K562 (cell line): ENCODE measurements at regions not wholly inside any gene's neighbourhood (a gene's known extent, or its start where the extent isn't known, plus 50 kb on each side); places are given as distances from the start of the nearest gene placed in this dataset.

Experiments
- CHD2 ChIP-seq: IDR thresholded peaks from 2 replicates; pipeline ENCODE4 v1.6.1; 2011; ENCODE audit warnings: low read depth, low read length
- DNMT1 ChIP-seq: fragments of 450-650 bp; IDR thresholded peaks from 2 replicates; pipeline ENCODE4 v1.6.1; 2016; ENCODE audit warnings: antibody characterized with exemption, mild to moderate bottlenecking
- ESRRB ChIP-seq: fragments of 250-450 bp; sonication (Bioruptor Pico); IDR thresholded peaks from 2 replicates; pipeline ENCODE4 v1.5.0; 2020; ENCODE audit warnings: mild to moderate bottlenecking, moderate library complexity, borderline replicate concordance
- ETV6 ChIP-seq, 3 experiments: fragments of 150-350 bp in 1 of 3; sonication (generic) in 1 of 3; formaldehyde crosslinking in 1 of 3; IDR thresholded peaks; 2 replicates each; pipeline versions ENCODE4 v1.6.1 to v1.8.0; 2014 to 2022; ENCODE audit warnings: borderline replicate concordance in 2 of 3, low read depth in 2 of 3, antibody characterized with exemption in 1 of 3, low read length in 1 of 3, mild to moderate bottlenecking in 1 of 3, missing genetic modification reagents in 1 of 3
- FOXP1 ChIP-seq: sonication (generic); formaldehyde crosslinking; IDR thresholded peaks from 2 replicates; pipeline ENCODE4 v1.8.0; 2022; ENCODE audit warnings: mild to moderate bottlenecking, missing genetic modification reagents
- HSF4 ChIP-seq: fragments of 250-450 bp; sonication (Bioruptor Pico); IDR thresholded peaks from 2 replicates; pipeline ENCODE4 v2.1.2; 2022; ENCODE audit warnings: mild to moderate bottlenecking, moderate library complexity, borderline replicate concordance
- L3MBTL2 ChIP-seq: fragments of 450-650 bp; IDR thresholded peaks from 2 replicates; pipeline ENCODE4 v1.6.1; 2016; ENCODE audit warnings: mild to moderate bottlenecking, moderate library complexity
- MECOM ChIP-seq: fragments of 250-450 bp; sonication (Bioruptor Pico); IDR thresholded peaks from 2 replicates; pipeline ENCODE4 v1.8.0; 2022; ENCODE audit warnings: inconsistent platforms
- POLR3A ChIP-seq: IDR thresholded peaks from 2 replicates; pipeline ENCODE4 v1.6.1; 2011; ENCODE audit warnings: borderline replicate concordance, mild to moderate bottlenecking, moderate library complexity; ENCODE audit not compliant: insufficient read length, insufficient read depth; ENCODE audit errors: extremely low read depth
- RBM17 ChIP-seq: fragments of 200-400 bp; formaldehyde crosslinking; IDR thresholded peaks from 2 replicates; pipeline ENCODE4 v1.6.1; 2017; ENCODE audit warnings: low read depth, mild to moderate bottlenecking, low read length, borderline replicate concordance
- RFX1 ChIP-seq: fragments of 450-650 bp; IDR thresholded peaks from 2 replicates; pipeline ENCODE4 v1.6.1; 2016; ENCODE audit warnings: mild to moderate bottlenecking, moderate library complexity
- RUNX1 ChIP-seq: sonication (generic); IDR thresholded peaks from 2 replicates; pipeline ENCODE4 v1.6.1; 2016; ENCODE audit warnings: antibody characterized with exemption, low read depth
- SLC30A9 ChIP-seq: fragments of 250-450 bp; sonication (Bioruptor Pico); IDR thresholded peaks from 2 replicates; pipeline ENCODE4 v1.8.0; 2022; ENCODE audit warnings: mild to moderate bottlenecking, moderate library complexity
- SMARCE1 ChIP-seq: fragments of 450-650 bp; IDR thresholded peaks from 2 replicates; pipeline ENCODE4 v1.7.1; 2016; ENCODE audit warnings: mild to moderate bottlenecking
- SOX6 ChIP-seq: fragments of 450-650 bp; IDR thresholded peaks from 2 replicates; pipeline ENCODE4 v1.6.1; 2014; ENCODE audit warnings: mild to moderate bottlenecking
- SPI1 ChIP-seq: IDR thresholded peaks from 2 replicates; pipeline ENCODE4 v1.6.1; 2011; ENCODE audit warnings: low read depth, low read length, control low read depth, borderline replicate concordance
- TARDBP ChIP-seq: fragments of 450-650 bp; IDR thresholded peaks from 2 replicates; pipeline ENCODE4 v1.6.1; 2016
- WHSC1 ChIP-seq: IDR thresholded peaks from one replicate; pipeline ENCODE4 v1.6.1; 2012; ENCODE audit warnings: low read length, control low read depth, inconsistent platforms
- ZNF124 ChIP-seq: sonication (generic); formaldehyde crosslinking; IDR thresholded peaks from 2 replicates; pipeline ENCODE4 v1.8.1; 2022; ENCODE audit warnings: missing genetic modification reagents
- ZNF408 ChIP-seq: fragments of 250-450 bp; sonication (Bioruptor Pico); IDR thresholded peaks from 2 replicates; pipeline ENCODE4 v1.4.0; 2020; ENCODE audit warnings: low read depth, mild to moderate bottlenecking, moderate library complexity
- TF ChIP-seq, protein P1 (sequence below): sonication (generic); formaldehyde crosslinking; IDR thresholded peaks from 2 replicates; pipeline ENCODE4 v1.8.1; 2023; ENCODE audit warnings: missing genetic modification reagents, mild to moderate bottlenecking, borderline replicate concordance
- TF ChIP-seq, protein P2 (sequence below): sonication (generic); formaldehyde crosslinking; IDR thresholded peaks from 2 replicates; pipeline ENCODE4 v1.8.1; 2023; ENCODE audit warnings: mild to moderate bottlenecking, missing genetic modification reagents

DNA sequence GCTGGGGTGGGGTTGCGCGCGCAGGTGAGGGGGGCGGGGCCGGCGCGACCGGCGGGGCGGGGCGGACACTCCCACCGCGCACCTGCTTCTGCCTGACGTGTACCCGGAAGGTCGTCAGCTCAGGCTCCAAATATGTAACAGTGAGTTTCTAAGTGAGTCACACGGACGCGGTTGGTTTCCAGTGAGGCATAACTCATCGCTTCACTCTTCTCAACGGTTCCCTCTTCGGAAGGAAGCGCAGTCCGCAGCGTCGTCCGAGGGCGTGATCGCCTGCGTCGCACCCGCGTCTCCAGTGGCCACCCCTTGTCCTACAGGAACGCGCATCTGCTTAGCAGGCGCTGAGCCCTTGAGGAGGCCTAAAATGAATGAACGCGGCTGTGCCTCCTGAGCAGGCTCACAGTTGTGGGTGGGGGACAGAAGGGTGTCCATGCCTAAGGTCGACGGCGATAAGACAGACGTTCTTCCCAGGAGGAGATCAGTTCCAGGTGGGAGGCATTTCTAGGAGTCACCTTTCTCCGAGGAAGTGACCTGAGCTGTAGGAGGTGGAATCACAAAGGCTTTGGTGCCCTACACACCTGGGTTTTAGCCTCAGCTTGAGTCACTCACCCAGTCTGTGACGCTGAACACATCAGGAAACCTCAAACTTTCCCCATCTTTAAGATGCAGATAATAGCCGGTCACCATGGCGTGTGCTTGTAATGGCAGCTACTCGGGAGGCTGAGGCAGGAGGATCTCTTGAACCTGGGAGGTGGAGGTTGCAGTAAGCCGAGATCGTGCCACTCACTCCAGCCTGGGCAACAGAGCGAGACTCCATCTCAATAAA lies 50.9 kb upstream of the EZR start (continued):
- TF ChIP-seq, protein P1, sequence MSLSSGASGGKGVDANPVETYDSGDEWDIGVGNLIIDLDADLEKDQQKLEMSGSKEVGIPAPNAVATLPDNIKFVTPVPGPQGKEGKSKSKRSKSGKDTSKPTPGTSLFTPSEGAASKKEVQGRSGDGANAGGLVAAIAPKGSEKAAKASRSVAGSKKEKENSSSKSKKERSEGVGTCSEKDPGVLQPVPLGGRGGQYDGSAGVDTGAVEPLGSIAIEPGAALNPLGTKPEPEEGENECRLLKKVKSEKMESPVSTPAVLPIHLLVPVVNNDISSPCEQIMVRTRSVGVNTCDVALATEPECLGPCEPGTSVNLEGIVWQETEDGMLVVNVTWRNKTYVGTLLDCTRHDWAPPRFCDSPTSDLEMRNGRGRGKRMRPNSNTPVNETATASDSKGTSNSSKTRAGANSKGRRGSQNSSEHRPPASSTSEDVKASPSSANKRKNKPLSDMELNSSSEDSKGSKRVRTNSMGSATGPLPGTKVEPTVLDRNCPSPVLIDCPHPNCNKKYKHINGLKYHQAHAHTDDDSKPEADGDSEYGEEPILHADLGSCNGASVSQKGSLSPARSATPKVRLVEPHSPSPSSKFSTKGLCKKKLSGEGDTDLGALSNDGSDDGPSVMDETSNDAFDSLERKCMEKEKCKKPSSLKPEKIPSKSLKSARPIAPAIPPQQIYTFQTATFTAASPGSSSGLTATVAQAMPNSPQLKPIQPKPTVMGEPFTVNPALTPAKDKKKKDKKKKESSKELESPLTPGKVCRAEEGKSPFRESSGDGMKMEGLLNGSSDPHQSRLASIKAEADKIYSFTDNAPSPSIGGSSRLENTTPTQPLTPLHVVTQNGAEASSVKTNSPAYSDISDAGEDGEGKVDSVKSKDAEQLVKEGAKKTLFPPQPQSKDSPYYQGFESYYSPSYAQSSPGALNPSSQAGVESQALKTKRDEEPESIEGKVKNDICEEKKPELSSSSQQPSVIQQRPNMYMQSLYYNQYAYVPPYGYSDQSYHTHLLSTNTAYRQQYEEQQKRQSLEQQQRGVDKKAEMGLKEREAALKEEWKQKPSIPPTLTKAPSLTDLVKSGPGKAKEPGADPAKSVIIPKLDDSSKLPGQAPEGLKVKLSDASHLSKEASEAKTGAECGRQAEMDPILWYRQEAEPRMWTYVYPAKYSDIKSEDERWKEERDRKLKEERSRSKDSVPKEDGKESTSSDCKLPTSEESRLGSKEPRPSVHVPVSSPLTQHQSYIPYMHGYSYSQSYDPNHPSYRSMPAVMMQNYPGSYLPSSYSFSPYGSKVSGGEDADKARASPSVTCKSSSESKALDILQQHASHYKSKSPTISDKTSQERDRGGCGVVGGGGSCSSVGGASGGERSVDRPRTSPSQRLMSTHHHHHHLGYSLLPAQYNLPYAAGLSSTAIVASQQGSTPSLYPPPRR (CRISPR knock-in tag): peak; percentile 92; the same call in 1 of the 2 replicates
- TF ChIP-seq ZNF408 (CRISPR knock-in tag) (no peak), L3MBTL2 (peak; percentile 97), RBM17 (no peak), MECOM (CRISPR knock-in tag) (no peak), POLR3A (no peak), TARDBP (peak; percentile 74), RUNX1 (peak; percentile 53; the same call in 1 of the 2 replicates), RFX1 (peak; percentile 61), CHD2 (no peak), FOXP1 (CRISPR knock-in tag) (peak; percentile 97; the same call in 1 of the 2 replicates), SMARCE1 (peak; percentile 58; the same call in 1 of the 2 replicates), SLC30A9 (CRISPR knock-in tag) (no peak), ESRRB (no peak), HSF4 (CRISPR knock-in tag) (no peak), WHSC1 (no peak), ZNF124 (CRISPR knock-in tag) (no peak), SOX6 (peak; percentile 68), ETV6 (IDR thresholded peaks at IDR 0.05; ENCODE audit: borderline replicate concordance in 1 of 2, low read depth in 2 of 2, low read length in 1 of 2) (peak in 1 of 2 experiments; percentile 27; a peak in 1 of 4 replicates), ETV6 (CRISPR knock-in tag; IDR thresholded peaks at IDR 0.05; ENCODE audit: borderline replicate concordance) (peak; percentile 94; the same call in 1 of the 2 replicates), DNMT1 (peak; percentile 68; the same call in 1 of the 2 replicates), SPI1 (peak; percentile 68)
- TF ChIP-seq, protein P2, sequence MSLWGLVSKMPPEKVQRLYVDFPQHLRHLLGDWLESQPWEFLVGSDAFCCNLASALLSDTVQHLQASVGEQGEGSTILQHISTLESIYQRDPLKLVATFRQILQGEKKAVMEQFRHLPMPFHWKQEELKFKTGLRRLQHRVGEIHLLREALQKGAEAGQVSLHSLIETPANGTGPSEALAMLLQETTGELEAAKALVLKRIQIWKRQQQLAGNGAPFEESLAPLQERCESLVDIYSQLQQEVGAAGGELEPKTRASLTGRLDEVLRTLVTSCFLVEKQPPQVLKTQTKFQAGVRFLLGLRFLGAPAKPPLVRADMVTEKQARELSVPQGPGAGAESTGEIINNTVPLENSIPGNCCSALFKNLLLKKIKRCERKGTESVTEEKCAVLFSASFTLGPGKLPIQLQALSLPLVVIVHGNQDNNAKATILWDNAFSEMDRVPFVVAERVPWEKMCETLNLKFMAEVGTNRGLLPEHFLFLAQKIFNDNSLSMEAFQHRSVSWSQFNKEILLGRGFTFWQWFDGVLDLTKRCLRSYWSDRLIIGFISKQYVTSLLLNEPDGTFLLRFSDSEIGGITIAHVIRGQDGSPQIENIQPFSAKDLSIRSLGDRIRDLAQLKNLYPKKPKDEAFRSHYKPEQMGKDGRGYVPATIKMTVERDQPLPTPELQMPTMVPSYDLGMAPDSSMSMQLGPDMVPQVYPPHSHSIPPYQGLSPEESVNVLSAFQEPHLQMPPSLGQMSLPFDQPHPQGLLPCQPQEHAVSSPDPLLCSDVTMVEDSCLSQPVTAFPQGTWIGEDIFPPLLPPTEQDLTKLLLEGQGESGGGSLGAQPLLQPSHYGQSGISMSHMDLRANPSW (CRISPR knock-in tag): no peak; the same call in 1 of the 2 replicates
